CD4-positive, alpha-beta T cell treated with Interleukin-10 for 1 hour (primary cell): ENCODE measurements at regions not wholly inside any gene's neighbourhood (a gene's known extent, or its start where the extent isn't known, plus 50 kb on each side); places are given as distances from the start of the nearest gene placed in this dataset.

Experiments used
- DNase-seq: peaks from one replicate; pipeline ENCODE4 v3.0.0-alpha.2; 2020

DNA sequence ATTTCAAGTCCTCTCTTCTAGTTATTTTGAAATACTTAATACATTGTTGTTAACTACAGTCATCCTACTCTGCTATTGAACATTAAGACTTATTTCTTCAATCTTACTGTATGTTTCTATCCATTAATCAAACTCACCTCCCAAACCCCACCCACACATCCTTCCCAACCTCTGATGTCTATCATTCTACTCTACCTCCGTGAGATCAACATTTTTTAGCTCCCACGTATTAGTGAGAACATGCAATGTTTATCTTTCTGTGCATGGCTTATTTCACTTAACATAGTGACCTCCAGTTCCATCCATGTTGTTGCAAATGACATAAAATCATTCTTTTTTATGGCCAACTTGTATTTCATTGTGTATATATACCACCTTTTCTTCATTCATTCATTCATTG lies 236.6 kb upstream of the CTNNB1 start:
- DNase-seq = no peak

DNA sequence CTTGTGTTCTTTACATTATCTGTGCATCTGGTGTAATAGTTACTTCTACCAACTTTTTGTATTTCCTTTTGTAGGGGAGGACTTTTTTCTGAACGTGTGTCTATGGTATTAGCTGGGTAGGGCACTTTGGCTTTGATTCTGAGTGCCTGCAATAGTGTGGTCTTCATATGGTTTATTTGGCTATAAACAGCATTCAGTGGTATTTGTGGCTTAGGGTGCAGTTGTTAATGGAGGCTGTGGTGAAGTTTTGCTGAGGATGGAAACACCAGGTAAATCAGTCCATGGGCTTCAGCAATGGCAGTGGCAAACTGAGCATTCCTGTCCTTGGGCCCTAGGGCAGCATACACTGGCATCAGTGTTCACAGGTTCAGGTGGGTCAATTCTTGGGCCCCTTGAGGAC lies 230.6 kb upstream of the CTNNB1 start:
- no peak for DNase-seq

DNA sequence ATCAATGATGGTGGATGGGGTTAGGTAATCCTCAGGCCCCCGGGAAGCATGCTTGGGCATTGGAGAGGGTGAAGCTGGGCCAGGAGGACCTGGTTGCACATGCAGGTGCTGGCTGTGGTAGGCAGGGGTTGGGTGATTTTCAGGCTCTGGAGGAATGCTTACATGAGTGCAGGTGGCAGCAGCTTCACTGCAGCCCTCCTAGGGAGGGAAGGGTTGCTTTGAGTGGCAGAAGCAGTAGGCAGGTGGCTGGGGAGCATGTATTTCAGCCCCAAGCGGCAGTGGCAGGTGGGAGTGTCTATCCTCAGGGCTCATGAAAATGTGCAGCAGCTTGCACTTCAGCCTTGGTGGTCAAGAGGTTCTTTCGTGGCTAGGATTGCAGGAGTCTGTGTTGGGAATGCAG lies 230.0 kb upstream of the CTNNB1 start:
- DNase-seq = no peak

DNA sequence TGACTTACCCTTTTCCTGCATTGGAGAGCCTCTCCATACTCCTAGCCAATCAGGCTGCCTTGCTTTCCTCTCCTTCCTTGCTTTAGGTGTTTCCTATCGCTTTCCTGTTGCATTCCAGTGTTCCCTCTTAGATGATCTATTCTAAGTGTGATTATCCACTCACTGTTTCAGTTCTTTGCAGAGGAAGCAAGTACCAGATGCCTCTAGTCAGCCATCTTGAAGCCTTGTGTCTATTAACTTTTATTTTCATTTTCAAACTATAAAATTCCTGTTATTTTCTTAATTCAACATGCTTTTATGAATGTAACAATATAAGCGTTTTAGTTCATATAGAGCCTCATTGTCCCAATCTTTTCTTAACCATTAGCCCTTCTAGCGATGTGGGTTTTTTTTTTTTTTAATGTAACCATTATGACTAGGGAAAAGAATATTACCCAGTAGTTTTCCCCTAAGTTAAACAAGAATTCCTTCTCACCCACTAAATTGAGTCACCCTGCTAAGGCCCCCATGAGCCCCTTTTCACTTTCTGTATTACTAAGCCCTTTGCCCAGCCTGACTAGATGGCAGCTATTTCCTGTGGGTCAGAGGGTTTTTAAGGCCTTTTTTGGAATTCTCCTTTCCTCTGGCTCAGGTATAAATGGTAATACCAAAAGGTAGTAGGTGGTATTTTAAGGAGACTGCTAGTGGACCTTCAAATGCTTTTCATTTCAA lies 229.4 kb upstream of the CTNNB1 start:
- DNase-seq = no peak

DNA sequence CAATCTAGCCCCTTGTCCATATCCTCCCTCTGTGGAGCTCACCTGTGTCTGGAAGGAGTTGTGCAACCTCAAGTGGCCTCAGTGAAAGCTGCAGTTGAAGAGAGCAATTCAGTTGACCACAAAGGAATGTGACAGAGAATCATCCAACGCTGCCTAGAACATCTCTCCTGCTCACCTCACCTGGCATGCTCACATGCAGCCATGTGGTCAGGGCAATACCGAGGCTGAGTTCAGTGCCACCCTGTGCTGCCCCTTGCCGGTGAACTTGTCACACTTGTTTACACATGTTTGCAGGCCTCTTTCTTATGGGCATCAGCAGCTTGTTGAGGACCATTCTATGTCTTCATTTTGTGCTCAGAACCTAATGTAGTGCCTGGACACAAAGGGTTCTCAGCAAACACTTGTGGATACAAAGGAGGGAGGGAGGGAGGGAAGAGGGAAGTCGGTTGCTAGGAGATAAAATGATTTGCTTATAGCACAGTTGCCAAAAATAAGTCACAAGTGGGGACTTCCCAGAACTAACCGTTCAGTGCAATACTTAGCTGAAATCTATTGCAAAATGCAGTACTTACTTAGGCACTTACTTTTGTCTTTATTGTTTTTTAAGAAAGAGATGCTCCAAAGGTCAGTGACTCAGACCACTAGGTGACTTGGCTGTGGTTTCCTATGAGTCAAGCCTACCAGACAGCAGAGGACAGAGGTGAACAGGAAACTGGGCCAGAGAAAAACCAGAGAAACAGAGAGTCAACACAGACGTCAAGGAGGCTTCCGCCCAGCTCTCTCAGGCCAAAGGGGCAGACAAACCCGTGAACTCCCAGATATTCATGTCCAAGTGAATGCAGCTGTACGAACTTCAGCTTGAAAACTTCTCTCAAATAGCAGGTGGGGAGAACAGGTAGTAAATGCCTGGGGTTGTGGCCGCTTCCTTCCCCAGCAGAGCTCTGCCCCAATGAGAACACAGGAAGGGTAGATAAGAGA lies 227.8 kb upstream of the CTNNB1 start:
- DNase-seq = peak; percentile 26

DNA sequence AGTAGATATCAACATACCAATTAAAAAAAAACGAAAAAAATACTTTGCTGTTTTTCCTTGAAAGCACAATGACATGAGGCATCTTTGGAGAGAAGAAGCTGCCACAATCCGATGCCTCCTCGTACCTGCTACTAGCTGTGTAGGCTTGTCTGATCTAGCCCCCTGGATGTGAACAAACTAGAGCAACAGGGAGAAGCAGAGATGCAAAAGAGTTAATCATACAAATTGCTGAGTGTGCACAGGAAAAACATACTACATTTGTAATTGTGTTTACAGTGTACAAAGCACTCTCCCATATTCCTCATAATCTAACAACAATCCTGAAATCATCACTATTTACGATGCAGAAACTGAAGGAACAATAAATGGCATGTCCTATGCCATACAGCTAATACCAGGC lies 227.0 kb upstream of the CTNNB1 start:
- DNase-seq = no peak

DNA sequence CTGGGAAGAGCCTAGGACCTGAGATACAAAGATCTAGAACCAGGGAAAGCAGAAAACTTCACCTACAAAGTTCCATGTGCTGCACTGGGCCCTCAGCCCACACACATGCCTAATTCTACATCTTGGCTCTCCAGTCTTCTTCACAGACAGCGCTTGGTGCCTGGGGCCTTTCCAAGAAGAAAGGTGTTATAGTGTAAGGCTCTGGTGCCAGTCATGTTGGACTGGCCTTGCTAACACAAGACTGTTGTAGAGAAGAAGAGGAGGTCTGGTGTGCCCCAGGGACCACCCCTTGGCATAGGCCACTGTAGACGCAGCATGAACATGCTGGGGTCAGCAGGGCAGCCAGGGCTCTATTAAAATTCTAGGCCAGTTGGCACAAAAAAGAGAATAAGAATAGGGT lies 226.2 kb upstream of the CTNNB1 start:
- no peak for DNase-seq

DNA sequence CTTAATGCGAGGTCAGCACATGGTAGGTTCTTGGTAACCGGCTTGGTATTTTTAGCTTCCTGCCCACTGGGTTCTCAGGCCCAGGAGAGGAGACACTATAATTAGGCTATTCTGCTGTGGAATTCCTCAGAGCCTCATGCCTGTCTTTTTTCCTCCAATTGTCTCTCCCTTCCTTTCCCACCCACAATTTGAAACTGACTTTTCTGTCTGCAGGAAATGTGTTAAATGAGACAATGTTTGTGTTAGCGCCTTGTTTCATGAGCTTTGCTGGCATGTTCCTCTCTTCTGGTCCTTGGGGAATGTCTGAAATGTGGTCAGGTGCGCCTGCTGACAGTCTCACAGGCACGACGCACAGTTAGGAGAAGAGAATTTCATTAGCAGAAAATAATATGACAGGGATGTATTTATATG lies 223.6 kb upstream of the CTNNB1 start:
- no peak for DNase-seq

DNA sequence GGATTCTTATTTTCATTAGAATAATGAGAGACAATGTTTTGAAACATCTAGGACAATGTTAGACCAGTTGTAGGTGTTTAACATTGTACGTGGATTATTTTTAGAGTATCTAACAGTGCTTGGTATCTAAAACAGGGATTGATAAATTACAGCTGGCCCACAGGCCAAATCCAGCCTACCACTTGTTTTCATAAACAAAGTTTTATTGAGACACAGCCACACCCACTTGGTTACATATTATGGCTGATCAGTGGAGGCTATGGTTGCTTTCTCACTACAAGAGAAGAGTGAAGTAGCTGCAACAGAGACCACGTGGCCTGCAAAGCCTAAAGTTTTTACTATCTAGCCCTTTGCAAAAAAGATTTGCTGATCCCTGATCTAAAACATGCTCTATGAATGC lies 223.1 kb upstream of the CTNNB1 start:
- no peak for DNase-seq

DNA sequence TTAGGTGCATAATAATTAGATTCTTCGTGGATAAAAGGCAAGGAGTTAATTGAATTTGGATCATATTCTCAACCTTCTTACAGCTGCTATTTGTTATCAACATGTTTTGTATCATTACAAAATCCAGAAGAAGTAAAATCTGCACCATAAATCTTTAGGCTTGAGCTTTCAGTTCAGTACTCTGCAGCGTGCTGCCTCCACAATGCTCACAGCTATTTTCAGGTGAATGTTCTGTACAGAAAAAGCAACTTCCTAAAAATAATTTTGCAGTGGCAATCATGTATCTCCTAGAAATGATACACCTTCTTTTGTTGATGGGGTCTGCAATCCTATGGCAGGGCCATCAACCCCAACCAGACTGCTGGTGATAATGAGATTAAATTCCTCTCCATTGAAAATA lies 220.9 kb upstream of the CTNNB1 start:
- no peak for DNase-seq

DNA sequence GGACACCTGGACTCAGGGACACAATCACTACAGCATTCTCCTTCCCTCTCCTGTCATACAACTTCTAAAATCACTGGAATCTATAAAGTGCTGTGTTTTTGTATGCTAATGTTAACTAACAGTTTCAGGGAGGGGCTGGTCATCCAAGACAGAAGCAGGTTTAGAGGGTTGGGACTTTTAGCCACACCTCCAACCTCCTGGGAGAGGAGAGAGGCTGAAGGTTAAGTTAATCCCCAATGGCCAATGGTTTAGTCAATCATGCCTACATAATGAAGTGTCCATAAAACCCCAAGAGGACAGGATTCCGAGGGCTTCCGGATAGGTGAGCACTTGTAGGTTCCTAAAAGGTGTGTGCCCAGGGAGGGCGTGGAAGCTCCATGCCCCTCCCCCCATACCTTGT lies 219.3 kb upstream of the CTNNB1 start:
- DNase-seq = no peak

DNA sequence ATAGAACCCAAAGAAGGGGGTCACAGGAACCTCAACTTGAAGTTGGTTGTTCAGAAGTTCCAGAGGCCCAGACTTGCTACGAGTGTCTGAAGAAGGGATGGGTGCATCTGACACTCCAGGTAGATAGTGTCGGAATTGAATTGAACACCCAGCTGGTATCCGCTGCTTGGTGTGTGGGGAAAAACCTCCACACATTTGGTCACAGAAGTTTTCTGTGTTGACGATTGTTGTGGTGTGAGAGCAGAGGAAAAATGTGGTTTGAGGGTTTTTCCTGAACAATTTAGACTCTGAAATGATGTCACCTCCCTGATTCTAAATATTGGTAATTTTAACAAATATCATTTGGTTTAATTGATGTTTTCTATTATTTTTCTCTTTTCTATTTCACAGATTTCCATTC lies 218.8 kb upstream of the CTNNB1 start:
- DNase-seq = no peak

DNA sequence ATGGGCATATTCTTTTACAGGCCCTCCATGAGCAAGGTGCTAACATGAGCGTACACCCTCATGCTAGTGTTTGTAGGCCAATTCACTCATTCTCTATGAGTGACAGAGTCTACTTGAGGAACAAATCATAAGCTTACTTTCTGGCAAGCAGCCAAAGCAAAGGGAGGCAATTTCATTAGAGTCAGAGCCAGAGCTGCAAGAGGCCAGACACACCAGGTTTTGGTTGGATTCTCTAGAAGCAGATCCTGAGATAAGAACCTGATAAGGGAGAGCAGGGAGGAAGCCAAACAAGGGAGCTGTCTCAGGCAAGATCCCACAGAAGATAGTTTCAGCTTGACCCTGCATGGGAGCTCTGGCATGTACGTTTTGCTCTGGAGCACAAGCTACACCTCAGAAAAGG lies 214.1 kb upstream of the CTNNB1 start:
- DNase-seq = no peak

DNA sequence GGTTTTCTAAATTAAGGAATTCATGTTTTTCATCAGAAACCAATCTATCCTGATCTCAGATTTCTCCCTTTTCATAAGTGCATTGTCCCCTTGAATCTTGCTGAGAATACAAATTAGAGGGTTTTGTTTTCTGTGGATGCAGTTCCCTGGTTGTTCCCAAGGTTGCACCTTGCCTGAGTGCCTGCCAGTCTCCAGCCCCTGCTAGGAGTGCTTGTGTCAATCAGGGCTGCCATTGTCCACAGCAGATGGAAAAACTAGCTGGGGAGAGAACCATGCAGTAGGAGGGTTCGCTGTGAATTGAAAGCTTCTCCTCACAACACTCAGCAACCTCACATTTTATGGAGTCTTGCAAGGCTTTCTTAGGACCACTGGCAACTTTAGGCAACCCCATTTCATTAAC lies 210.8 kb upstream of the CTNNB1 start:
- no peak for DNase-seq

DNA sequence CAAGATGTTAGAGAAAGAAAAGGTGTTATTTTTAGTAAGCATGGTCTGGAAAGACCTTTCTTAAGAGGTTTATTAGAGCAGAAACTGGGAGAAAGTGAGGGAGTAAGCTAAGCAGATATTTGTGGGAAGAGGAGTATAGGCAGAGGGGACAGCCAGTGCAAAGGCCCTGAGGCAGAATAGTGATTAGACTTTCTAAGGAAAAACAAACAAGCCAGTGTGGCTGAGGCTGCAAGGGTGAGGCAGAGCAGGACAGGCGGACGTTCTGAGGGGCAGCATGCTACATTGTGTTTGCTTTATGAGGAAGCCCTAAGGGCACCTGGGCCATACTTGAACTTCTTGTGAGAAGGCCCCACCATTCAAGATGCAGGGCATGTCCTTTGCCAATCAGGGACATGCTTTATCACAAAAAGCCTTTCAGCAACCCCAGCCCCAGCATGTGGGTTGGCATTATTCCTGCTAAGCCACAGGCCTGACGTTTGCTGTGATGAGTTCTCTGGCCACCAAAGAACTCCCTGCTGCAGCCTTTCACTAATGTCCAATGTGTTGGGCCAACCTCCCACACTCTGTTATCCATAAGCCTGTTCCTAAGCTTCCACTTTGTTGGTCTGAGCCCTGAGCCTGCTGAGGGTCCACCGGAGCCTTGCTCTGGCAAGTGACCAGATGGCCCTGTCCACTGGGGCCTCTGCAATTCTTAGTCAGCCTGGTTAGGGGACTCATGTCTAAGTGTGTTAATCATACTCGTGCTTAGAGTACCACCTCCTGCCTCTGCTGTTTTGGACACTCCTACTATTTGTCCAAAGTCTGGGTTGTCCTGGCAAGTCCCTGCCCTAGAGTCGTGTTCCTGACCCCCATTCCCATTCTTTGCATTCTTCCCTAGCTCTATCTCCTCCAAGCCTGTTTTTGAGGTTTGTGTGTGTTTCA lies 209.9 kb upstream of the CTNNB1 start:
- DNase-seq = no peak

DNA sequence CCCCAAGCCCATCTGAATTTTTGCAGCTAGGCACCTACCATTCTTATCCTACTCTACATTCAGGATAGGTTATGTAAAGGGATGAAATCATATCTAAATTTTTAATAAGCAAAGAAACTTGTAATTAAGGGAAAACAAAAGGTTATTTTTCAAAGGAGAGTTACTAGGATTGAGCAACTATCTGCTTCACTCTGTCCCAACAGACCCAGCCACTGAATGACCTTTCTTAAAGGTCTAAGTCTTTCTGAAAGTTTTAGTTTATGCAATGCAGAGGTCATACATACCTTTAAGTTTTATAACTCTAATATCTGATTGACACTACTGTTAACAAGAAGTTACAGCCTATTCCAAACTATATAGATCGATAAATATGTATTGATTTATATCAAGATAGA lies 209.2 kb upstream of the CTNNB1 start:
- no peak for DNase-seq

DNA sequence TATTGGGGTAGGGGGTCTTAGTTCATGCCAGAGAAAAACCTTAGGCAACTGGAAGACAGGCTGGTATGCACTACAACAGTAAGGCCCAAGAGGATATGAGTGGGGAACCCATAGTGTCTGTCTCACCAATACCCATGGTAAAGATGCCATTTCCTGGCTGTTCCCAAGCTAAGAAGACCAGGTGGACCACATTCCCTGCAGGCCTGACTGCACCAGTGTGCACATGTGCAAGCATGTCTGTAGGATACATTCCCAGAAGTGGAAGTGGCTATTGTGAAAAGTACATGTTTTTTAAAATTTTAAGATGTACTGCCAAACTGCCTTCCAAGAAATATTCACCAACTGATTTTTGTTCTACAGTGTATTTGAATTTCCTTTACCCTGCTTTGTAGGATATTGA lies 207.3 kb upstream of the CTNNB1 start:
- DNase-seq = no peak

DNA sequence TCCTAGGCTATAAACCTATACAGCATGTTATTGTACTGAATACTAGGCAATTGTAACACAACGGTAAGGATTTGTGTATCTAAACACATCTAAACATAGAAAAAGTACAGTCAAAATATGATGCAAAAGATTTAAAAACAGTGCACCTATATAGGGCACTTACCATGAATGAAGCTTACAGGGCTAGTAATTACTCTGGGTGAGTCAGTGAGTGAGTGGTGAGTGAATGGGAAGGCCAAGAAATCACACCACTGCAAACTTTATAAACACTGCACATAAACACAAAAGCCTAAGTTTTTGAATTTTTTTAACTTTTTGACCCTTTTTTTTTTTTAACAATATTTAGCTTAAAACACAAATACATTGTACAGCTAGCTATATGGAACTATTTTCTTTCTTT lies 204.7 kb upstream of the CTNNB1 start:
- DNase-seq = no peak

DNA sequence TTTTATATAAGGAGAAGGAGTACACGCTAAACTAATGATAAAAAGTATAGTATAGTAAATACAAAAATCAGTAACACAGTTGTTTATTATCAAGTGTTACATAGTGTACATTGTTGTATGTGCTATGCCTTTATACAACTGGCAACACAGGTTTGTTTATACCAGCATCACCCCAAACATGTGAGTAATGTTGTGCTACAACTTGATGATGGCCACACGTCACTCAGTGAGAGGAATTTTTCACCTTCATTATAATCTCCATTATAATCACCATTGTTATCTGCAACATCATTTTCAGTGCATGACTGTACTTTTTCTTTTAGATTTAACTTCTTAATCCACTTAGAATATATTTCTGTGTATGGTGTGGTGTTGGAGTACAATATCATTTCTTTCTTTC lies 204.0 kb upstream of the CTNNB1 start:
- no peak for DNase-seq

DNA sequence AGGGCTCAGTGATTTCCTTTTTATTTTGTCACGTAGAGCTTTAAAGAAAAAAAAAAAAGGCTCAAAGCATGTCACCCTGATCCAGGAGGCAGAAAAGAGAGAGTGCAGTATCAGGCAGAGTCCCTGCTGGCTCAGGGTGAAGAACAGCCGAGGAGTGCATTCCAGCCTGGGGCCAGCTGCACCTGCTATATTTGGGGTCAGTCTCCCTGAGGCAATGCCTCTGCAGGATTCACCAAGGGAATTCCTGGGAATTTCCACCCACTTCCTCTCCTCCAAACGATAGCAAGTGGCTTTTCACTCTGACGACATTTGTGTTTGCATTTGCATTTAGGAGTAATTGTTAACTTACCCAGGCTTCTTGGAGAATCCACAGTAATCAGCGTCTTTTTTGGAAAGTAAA lies 202.9 kb upstream of the CTNNB1 start:
- DNase-seq = no peak

DNA sequence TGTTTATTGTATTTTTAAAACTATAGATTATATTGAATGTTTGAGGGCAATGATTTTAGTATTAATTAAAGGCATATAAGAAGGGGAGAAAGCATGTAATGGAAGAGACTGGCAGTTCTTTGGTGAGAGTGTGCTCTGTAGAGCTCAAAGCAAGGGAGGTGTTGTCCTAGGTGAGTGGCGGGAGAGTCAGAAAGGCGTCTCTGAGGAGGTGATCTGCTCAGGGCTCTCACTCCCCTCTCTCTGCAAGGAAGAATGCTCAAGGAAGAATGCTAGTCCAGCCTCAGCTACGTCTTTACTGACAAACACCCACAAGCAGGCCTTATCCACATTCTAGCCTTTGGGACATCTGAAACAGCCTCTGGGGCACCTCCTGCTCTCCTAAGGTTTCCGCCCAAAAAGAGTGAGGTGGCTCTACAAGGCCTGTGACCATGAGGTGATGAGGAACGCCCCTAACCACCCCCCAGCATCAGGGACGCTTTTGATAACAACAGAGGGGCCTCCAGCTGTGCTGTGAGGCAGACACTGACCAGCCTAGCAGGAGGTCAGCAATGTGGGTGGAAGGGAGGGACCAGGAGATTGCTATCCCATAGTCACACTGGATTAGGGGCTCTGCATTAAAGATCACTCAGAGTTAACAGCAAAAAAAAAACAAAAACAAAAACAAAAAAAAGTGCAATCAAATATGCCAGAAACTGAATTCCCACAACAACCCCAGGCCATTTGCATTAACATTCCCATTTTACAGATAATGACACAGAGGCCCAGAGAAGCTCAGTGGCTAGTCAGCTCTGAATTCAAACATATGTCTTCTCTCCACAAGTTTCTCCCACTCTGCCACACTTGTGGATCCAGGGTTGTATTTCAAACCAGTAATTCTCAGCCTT lies 202.2 kb upstream of the CTNNB1 start:
- DNase-seq = no peak
